ENCODE measurements at regions not wholly inside any gene's neighbourhood (a gene's known extent, or its start where the extent isn't known, plus 50 kb on each side); places are given as distances from the start of the nearest gene placed in this dataset.

DNA sequence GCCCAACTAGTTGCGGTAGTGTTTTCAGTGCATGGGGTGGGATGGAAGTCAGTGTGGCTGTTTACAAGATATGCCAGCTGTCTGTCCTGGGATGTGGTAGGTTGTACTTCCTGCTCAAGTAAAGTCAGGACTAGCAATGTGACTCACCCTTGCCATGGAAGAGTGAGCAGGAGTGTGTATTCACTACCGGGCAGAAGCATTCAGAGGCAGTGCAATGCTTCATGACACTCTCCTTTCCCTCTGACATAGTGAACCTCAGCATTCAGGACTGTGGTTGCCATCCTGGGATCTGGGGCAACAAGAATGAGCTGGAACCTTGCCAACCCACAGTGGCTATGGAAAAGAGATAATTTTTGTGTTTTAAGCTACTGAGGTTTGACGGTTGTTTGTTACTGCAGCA lies 68.9 kb downstream of the BOD1 start:
- TF ChIP-seq, protein P1, sequence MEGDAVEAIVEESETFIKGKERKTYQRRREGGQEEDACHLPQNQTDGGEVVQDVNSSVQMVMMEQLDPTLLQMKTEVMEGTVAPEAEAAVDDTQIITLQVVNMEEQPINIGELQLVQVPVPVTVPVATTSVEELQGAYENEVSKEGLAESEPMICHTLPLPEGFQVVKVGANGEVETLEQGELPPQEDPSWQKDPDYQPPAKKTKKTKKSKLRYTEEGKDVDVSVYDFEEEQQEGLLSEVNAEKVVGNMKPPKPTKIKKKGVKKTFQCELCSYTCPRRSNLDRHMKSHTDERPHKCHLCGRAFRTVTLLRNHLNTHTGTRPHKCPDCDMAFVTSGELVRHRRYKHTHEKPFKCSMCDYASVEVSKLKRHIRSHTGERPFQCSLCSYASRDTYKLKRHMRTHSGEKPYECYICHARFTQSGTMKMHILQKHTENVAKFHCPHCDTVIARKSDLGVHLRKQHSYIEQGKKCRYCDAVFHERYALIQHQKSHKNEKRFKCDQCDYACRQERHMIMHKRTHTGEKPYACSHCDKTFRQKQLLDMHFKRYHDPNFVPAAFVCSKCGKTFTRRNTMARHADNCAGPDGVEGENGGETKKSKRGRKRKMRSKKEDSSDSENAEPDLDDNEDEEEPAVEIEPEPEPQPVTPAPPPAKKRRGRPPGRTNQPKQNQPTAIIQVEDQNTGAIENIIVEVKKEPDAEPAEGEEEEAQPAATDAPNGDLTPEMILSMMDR (IDR thresholded peaks at IDR 0.05) = no peak
- Histone ChIP-seq H3K4me3 (no peak overlapping the region), H3K27ac (no peak overlapping the region)
- DNase-seq (ENCODE audit: low spot score) = no peak

DNA sequence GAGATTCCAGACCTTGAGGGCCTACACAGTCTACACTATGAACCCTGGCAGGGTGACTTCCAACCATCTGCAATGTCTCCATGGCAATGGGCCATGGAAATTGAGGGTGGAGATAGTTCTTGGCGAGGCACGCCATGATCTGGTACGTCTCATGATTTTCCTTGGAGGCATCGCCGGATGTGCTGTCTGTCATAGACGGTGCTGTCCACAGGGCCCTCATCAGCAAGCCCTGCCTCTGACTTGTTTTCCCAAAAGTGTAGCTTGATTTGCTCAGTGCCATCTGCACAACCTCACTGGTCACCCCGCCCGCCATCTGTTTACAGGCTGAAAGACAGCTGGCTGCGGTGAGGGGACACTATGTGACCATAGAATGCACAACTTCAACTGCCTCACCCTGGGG lies 73.5 kb downstream of the BOD1 start:
- DNase-seq (ENCODE audit: low spot score) = no peak
- H3K27ac ChIP-seq = no peak overlapping the region
- TF ChIP-seq, protein P1 (IDR thresholded peaks at IDR 0.05) = no peak
- no peak overlapping the region for H3K4me3 ChIP-seq

DNA sequence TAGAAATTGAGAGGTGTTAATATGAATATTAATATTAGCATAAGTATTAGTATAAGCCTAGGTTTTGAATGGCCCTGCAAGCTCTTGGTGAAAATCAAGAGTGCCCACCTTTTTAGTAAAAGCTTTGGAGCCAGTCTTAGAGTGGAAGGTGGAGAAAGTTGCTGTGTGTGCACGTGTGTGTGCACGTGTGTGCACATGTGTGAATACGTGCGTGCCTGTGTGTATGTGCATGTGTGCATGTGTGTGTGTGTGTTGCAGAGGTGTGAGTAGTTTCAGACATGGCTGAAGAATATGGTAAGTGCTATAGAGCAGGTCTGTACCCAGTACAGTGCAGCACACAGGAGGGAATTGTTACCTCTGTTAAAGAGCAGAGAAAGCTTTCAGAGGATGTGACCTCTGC lies 74.3 kb downstream of the BOD1 start:
- H3K4me3 ChIP-seq = no peak overlapping the region
- H3K27ac ChIP-seq = no peak overlapping the region
- TF ChIP-seq, protein P1 (IDR thresholded peaks at IDR 0.05) = no peak
- DNase-seq (ENCODE audit: low spot score) = no peak

DNA sequence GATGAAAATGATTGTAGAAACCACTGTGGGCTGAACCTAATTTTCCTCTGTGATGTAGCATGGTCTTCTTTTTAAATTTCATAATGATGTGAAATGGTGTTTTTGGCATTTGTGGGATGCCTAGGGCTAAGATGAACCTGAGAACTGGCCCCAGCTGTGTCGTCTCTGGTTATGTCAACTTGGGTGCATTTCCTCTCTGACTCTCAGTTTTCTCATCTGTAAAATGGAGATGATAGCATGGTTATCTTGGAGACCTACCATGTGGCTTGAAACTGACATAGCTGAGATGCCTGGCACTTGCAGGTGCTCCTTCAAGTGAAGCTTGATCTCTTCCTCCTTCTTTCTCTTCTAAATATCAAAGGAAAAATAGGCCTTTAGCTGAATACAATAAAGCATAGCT lies 77.8 kb downstream of the BOD1 start:
- TF ChIP-seq, protein P1 (IDR thresholded peaks at IDR 0.05) = no peak
- Histone ChIP-seq H3K27ac (no peak overlapping the region), H3K4me3 (no peak overlapping the region)
- no peak for DNase-seq (ENCODE audit: low spot score)

DNA sequence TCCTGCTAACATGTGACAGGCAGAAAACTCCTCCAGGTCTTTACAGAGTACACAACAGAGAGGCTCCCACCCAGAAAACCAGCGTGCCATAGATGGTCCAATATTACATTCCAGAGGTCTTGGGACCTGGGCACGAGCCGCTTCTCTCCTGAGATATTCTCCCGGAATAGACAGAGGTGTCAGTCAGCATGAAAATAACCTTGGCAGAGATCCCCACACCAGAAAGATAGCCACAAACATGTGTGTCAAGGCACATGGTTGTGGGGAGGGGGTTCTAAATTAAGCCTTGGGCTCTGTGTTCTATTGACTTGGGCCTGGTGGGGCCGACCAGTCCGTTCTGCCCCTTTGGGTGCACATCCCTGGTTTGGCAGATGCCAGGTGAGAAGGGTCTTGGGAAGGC lies 78.4 kb downstream of the BOD1 start:
- no peak for DNase-seq (ENCODE audit: low spot score)
- H3K27ac ChIP-seq = no peak overlapping the region
- H3K4me3 ChIP-seq = no peak overlapping the region
- TF ChIP-seq, protein P1 (IDR thresholded peaks at IDR 0.05) = no peak

DNA sequence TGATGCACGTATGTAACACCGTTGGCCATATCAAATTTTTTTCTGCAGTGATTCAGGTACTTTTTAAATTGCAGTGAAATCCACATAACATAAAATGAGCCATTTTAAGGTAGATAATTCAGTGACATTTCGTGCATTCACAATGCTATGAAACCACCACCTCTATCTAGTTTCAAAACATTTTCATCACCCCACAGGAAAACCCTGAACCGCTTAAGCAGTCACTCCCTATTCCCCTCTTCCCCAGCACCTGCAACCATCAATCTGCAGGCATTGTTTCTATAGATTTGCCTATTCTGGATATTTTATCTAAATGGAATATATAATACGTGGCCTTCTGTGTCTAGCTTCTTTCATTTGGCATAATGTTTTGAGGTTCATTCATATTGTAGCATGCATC lies 79.2 kb downstream of the BOD1 start:
- H3K27ac ChIP-seq = no peak overlapping the region
- no peak overlapping the region for H3K4me3 ChIP-seq
- TF ChIP-seq, protein P1 (IDR thresholded peaks at IDR 0.05) = no peak
- DNase-seq (ENCODE audit: low spot score) = no peak

DNA sequence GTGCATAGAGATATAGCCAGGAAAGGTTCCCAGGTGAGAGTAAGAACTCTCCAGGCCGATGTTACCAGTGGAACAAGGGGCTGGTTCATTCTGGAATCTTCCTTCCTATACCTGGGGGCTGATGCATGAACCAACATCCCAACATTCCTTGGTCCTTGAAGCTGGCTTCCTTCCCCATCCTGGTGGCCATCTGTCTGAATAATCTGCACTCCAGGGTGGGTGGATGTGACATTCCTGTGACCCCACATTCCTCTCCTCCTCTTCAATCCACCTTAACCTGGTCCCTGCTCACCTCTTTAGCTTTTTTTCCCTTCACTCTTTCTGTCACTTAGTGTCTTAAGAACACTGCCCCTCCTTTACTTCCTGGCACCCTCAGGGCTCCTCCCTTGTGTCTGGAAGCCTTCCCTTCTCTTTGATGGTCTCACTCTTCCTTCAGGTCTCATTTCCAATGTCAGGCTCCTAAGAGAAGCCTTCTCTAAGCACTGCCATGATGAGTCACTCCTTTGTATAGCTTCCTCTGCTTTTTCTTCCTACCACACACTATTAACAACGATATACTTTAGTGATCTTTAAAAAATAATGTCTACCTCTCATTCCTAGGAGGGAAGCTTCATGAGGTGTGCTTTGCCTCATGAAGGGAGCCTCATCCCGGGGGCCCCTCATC lies 80.3 kb downstream of the BOD1 start:
- DNase-seq (ENCODE audit: low spot score) = no peak
- TF ChIP-seq, protein P1 (IDR thresholded peaks at IDR 0.05) = no peak
- H3K27ac ChIP-seq = no peak overlapping the region
- H3K4me3 ChIP-seq = no peak overlapping the region
